MM.1S (cell line): ENCODE measurements at regions not wholly inside any gene's neighbourhood (a gene's known extent, or its start where the extent isn't known, plus 50 kb on each side); places are given as distances from the start of the nearest gene placed in this dataset.

ENCODE experiments used
- EZH2 ChIP-seq: fragments of 300-600 bp; sonication (generic); optimal IDR thresholded peaks from 2 replicates; pipeline ENCODE3; 2017; ENCODE audit warnings: low read depth, mild to moderate bottlenecking, antibody characterized with exemption, low read length, mixed read lengths
- EZH2phosphoT487 ChIP-seq: fragments of 300-600 bp; sonication (generic); IDR thresholded peaks from 2 replicates; pipeline ENCODE4 v1.6.1; 2018; ENCODE audit warnings: antibody characterized with exemption, low read length
- TF ChIP-seq, protein P1 (sequence below): fragments of 300-600 bp; sonication (generic); IDR thresholded peaks from 2 replicates; pipeline ENCODE4 v1.5.1; 2016; ENCODE audit warnings: antibody characterized with exemption, low read length, mixed read lengths

DNA sequence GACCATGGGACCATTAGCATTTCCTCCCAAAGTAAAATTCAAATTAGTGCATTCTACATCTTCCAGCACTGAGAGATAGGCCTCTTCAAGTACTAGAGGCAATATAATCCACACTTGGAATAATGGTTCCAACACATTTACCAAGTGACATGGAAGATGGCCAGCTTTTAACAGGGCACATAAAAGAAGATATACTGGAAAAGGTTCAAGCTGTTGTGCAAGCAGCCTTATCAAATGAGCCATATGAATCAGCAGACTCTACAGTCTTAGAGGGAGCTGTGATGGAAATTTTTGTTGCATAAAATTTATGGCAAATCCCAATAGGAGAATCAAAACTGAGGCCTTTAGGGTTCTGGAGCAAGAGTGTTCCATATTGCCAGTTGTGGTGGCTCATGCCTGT lies 526.6 kb upstream of the IRAK1BP1 start:
- TF ChIP-seq, protein P1, sequence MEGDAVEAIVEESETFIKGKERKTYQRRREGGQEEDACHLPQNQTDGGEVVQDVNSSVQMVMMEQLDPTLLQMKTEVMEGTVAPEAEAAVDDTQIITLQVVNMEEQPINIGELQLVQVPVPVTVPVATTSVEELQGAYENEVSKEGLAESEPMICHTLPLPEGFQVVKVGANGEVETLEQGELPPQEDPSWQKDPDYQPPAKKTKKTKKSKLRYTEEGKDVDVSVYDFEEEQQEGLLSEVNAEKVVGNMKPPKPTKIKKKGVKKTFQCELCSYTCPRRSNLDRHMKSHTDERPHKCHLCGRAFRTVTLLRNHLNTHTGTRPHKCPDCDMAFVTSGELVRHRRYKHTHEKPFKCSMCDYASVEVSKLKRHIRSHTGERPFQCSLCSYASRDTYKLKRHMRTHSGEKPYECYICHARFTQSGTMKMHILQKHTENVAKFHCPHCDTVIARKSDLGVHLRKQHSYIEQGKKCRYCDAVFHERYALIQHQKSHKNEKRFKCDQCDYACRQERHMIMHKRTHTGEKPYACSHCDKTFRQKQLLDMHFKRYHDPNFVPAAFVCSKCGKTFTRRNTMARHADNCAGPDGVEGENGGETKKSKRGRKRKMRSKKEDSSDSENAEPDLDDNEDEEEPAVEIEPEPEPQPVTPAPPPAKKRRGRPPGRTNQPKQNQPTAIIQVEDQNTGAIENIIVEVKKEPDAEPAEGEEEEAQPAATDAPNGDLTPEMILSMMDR, result no peak
- TF ChIP-seq EZH2, result no peak
- no peak for TF ChIP-seq EZH2phosphoT487
